GM12878 (cell line): ENCODE measurements at regions not wholly inside any gene's neighbourhood (a gene's known extent, or its start where the extent isn't known, plus 50 kb on each side); places are given as distances from the start of the nearest gene placed in this dataset.

Experiments used
- ATAC-seq: fragments of 200-7000 bp; cut with Tn5 transposase; 3 replicates; pipeline ENCODE4 v1.9.1; 2020; ENCODE audit warnings: mild to moderate bottlenecking, moderate library complexity
- BruUV-seq: library from RNA; stranded (reverse); fragments of 400-500 nt; replicated peaks from 2 replicates; lab custom pipeline; 2021; lab: Mats Ljungman, UMichigan
- CTCF ChIA-PET: fragments of 300-600 bp; sonication (Branson Sonifier 250); formaldehyde crosslinking; extraction: SDS; loops from one replicate; lab custom pipeline; 2021; ENCODE audit warnings: inconsistent platforms; lab: Yijun Ruan, JAX
- POLR2A ChIA-PET: fragments of 350-600 bp; formaldehyde crosslinking; extraction: SDS; loops from one replicate; lab custom pipeline; 2021; ENCODE audit warnings: inconsistent platforms; lab: Charles Lee
- RAD21 ChIA-PET: fragments of 300-600 bp; sonication (Branson Sonifier 250); formaldehyde crosslinking; loops from one replicate; lab custom pipeline; 2023; ENCODE audit warnings: antibody characterized with exemption; ENCODE audit not compliant: unreplicated experiment; lab: Charles Lee
- SMC1A ChIA-PET: fragments of 300-600 bp; sonication (Branson Sonifier 250); formaldehyde crosslinking; loops from one replicate; lab custom pipeline; 2023; ENCODE audit not compliant: unreplicated experiment, uncharacterized antibody; lab: Charles Lee
- DNase-seq: peaks from one replicate; pipeline ENCODE4 v3.0.0-alpha.2; 2011; ENCODE audit warnings: low read depth, low spot score
- FAIRE-seq: peaks from 3 replicates; lab custom pipeline; 2011; peaks lifted over from hg19 to GRCh38; lab: Jason Lieb, UNC
- H2AFZ ChIP-seq: 2 replicates; pipeline ENCODE4 v1.6.0; 2011; ENCODE audit warnings: low read depth, low read length, control low read depth; ENCODE audit not compliant: control insufficient read depth
- H3K27ac ChIP-seq: 2 replicates; pipeline ENCODE4 v1.5.1; 2011; ENCODE audit warnings: control low read depth; ENCODE audit not compliant: control insufficient read depth, insufficient read depth
- H3K27me3 ChIP-seq, 2 experiments: replicated peaks in 1 of 2; 2 replicates each; pipeline versions ENCODE4 v1.6.0 to v1.6.1; 2011; ENCODE audit warnings: low read length in 1 of 2; ENCODE audit not compliant: control insufficient read depth in 2 of 2, insufficient read depth in 2 of 2
- H3K36me3 ChIP-seq, 2 experiments: 2 replicates each; pipeline ENCODE4 v1.5.1; 2011; ENCODE audit warnings: low read length in 1 of 2; ENCODE audit not compliant: control insufficient read depth in 2 of 2, insufficient read depth in 2 of 2
- H3K4me1 ChIP-seq: 2 replicates; pipeline ENCODE4 v1.6.1; 2011; ENCODE audit warnings: mild to moderate bottlenecking, low read length, moderate library complexity, mixed read lengths; ENCODE audit not compliant: control insufficient read depth, insufficient read depth
- H3K4me2 ChIP-seq: 2 replicates; pipeline ENCODE4 v1.6.0; 2011; ENCODE audit warnings: control low read depth; ENCODE audit not compliant: control insufficient read depth, insufficient read depth
- H3K4me3 ChIP-seq: fragments of 200-600 bp; sonication (generic); 2 replicates; pipeline ENCODE4 v1.5.1; 2016
- H3K79me2 ChIP-seq: 2 replicates; pipeline ENCODE4 v1.6.0; 2011; ENCODE audit warnings: low read length; ENCODE audit not compliant: control insufficient read depth, insufficient read depth
- H3K9ac ChIP-seq: 2 replicates; pipeline ENCODE4 v1.8.0; 2011; ENCODE audit warnings: low read length, control low read depth, mixed read lengths; ENCODE audit not compliant: control insufficient read depth, insufficient read depth
- H3K9me3 ChIP-seq: replicated peaks from 3 replicates; pipeline ENCODE4 v1.5.1; 2011; ENCODE audit warnings: mild to moderate bottlenecking, low read length; ENCODE audit not compliant: control insufficient read depth, insufficient read depth
- H4K20me1 ChIP-seq: 2 replicates; pipeline ENCODE4 v1.6.0; 2011; ENCODE audit not compliant: control insufficient read depth, insufficient read depth
- CEBPB ChIP-seq, 2 experiments: fragments of 150-350 bp in 1 of 2; IDR thresholded peaks; 2 replicates each; pipeline ENCODE4 v1.6.1; 2012 to 2014; ENCODE audit warnings: low read depth in 2 of 2, low read length in 2 of 2, borderline replicate concordance in 1 of 2, inconsistent platforms in 1 of 2
- CHD1 ChIP-seq: IDR thresholded peaks from 2 replicates; pipeline ENCODE4 v1.6.1; 2012; ENCODE audit warnings: low read depth, low read length, improper control_type of control experiment
- DPF2 ChIP-seq: fragments of 450-650 bp; IDR thresholded peaks from 2 replicates; pipeline ENCODE4 v1.6.1; 2017; ENCODE audit warnings: mild to moderate bottlenecking
- FOS ChIP-seq: IDR thresholded peaks from 3 replicates; pipeline ENCODE4 v1.6.1; 2011; ENCODE audit warnings: borderline replicate concordance; ENCODE audit not compliant: insufficient read length; ENCODE audit errors: extremely low read depth
- FOXM1 ChIP-seq: IDR thresholded peaks from 2 replicates; pipeline ENCODE4 v1.6.1; 2012; ENCODE audit warnings: low read depth, mild to moderate bottlenecking, inconsistent platforms, low read length, moderate library complexity
- KLF5 ChIP-seq: fragments of 450-650 bp; IDR thresholded peaks from 2 replicates; pipeline ENCODE4 v1.6.1; 2014; ENCODE audit warnings: mild to moderate bottlenecking; ENCODE audit not compliant: partially characterized antibody
- MTA3 ChIP-seq: IDR thresholded peaks from 2 replicates; pipeline ENCODE4 v1.6.1; 2012; ENCODE audit warnings: low read length, inconsistent platforms, borderline replicate concordance
- NFYB ChIP-seq: IDR thresholded peaks from 2 replicates; pipeline ENCODE4 v1.6.1; 2011; ENCODE audit warnings: low read depth, mild to moderate bottlenecking, low read length, improper control_type of control experiment, moderate library complexity; ENCODE audit not compliant: insufficient read depth
- NR2C1 ChIP-seq: fragments of 450-650 bp; IDR thresholded peaks from 2 replicates; pipeline ENCODE4 v1.6.1; 2017; ENCODE audit warnings: antibody characterized with exemption, mild to moderate bottlenecking, moderate library complexity
- PAX8 ChIP-seq: fragments of 450-650 bp; IDR thresholded peaks from 2 replicates; pipeline ENCODE4 v1.6.1; 2017; ENCODE audit warnings: mild to moderate bottlenecking, moderate library complexity
- SP1 ChIP-seq: IDR thresholded peaks from one replicate; pipeline ENCODE4 v1.6.1; 2011; ENCODE audit warnings: low read depth, low read length
- STAT1 ChIP-seq: fragments of 450-650 bp; conservative IDR thresholded peaks from 2 replicates; pipeline ENCODE4 v1.6.1; 2014; ENCODE audit warnings: antibody characterized with exemption, mild to moderate bottlenecking
- WGBS: methylation state at CpG from one replicate; pipeline ENCODE4 v1.1.6; 2016; ENCODE audit warnings: low lambda C conversion rate; ENCODE audit not compliant: insufficient replicate concordance, insufficient coverage; ENCODE audit errors: missing lambda C conversion rate; 5-methylcytosine and 5-hydroxymethylcytosine counted together
- in situ Hi-C: fragments of 300-500 bp; cut with MboI; formaldehyde crosslinking; loops from 9 replicates; pipeline ENCODE4 v1.14.3; 2018; ENCODE audit warnings: mixed read lengths
- intact Hi-C: fragments of 100-400 bp; cut with micrococcal nuclease; formaldehyde crosslinking; loops from one replicate; pipeline ENCODE4 v1.14.2; 2022; ENCODE audit not compliant: unreplicated experiment
- TF ChIP-seq, protein P1 (sequence below): IDR thresholded peaks from 2 replicates; pipeline ENCODE4 v1.6.1; 2011; ENCODE audit warnings: mild to moderate bottlenecking, low read depth, low read length, moderate library complexity; ENCODE audit not compliant: insufficient replicate concordance
- TF ChIP-seq, protein P2 (sequence below): fragments of 150-350 bp; IDR thresholded peaks from 2 replicates; pipeline ENCODE4 v1.6.1; 2016; ENCODE audit warnings: low read depth, low read length
- TF ChIP-seq, protein P3 (sequence below): IDR thresholded peaks from 2 replicates; pipeline ENCODE4 v1.6.1; 2011; ENCODE audit warnings: low read depth, low read length, improper control_type of control experiment, borderline replicate concordance

DNA sequence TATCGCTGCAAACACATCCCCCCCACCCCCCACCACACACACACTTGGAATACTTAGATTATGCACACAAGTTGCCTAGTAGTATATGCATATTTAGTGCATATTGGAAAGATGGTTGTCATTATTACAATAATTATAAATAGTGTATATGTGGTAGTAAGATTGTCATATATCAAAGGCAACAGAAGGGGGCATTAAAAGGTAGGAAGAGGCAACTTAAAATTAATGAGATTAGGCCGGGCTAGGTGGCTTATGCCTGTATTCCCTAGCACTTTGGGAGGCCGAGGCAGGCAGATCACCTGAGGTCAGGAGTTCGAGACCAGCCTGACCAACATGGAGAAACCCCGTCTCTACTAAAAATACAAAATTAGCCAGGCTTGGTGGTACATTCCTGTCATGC, 52.1 kb downstream of the GSC start:
- Histone ChIP-seq H3K36me3 (no peaks in the 10 kb centered on the region), H3K27me3 (no peaks in the 10 kb centered on the region; a peak in 2 of 4 replicates), H3K4me2 (no peak overlapping the region), H3K4me3 (no peak overlapping the region), H4K20me1 (no peaks in the 10 kb centered on the region), H3K79me2 (no peaks in the 10 kb centered on the region), H3K27ac (no peak overlapping the region), H3K9me3 (no peaks in the 10 kb centered on the region), H3K4me1 (no peaks in the 10 kb centered on the region), H3K9ac (no peak overlapping the region), H2AFZ (no peak overlapping the region)
- in situ Hi-C loops (no loop called here), intact Hi-C loops (no loop called here)
- no peak for FAIRE-seq
- POLR2A ChIA-PET, result no interaction called here
- RAD21 ChIA-PET, result no interaction called here
- no peak for DNase-seq
- WGBS, result 29% methylated on average over 5 of the region's 5 CpGs
- no TSS peak for BruUV-seq
- TF ChIP-seq, protein P1, sequence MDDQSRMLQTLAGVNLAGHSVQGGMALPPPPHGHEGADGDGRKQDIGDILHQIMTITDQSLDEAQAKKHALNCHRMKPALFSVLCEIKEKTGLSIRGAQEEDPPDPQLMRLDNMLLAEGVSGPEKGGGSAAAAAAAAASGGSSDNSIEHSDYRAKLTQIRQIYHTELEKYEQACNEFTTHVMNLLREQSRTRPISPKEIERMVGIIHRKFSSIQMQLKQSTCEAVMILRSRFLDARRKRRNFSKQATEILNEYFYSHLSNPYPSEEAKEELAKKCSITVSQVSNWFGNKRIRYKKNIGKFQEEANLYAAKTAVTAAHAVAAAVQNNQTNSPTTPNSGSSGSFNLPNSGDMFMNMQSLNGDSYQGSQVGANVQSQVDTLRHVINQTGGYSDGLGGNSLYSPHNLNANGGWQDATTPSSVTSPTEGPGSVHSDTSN, result no peak
- TF ChIP-seq SP1 (no peak), STAT1 (no peak), CEBPB (IDR thresholded peaks at IDR 0.05; ENCODE audit: borderline replicate concordance in 1 of 2, low read depth in 2 of 2, low read length in 2 of 2) (no peak)
- SMC1A ChIA-PET, result no interaction called here
- CTCF ChIA-PET, result no interaction called here
- no peak for ATAC-seq

DNA sequence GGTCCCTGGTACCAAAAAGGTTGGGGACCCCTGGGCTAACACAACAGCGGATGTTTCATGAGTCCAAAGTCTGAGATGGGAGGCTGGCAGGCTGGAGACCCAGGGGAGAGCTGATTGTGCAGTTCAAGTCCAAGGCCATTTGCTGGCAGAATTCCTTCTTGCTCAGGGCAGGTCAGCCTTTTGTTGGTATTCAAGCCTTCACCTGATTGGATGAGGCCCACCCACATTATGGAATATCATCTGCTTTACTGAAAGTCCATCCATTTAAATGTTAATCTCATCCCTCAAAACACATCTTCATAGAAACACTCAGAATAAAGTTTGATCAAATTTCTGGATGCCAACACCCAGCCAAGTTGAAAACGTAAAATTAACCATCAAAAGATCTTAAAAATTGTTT, 52.9 kb downstream of the GSC start:
- Histone ChIP-seq H3K4me3 (no peak overlapping the region), H3K27ac (no peak overlapping the region), H3K79me2 (no peaks in the 10 kb centered on the region), H2AFZ (no peak overlapping the region), H3K4me2 (no peak overlapping the region), H3K36me3 (no peaks in the 10 kb centered on the region), H3K27me3 (no peaks in the 10 kb centered on the region; a peak in 2 of 4 replicates), H4K20me1 (no peaks in the 10 kb centered on the region), H3K9ac (no peak overlapping the region), H3K9me3 (no peaks in the 10 kb centered on the region), H3K4me1 (no peaks in the 10 kb centered on the region)
- ATAC-seq, result no peak
- ChIA-PET CTCF (no interaction called here), POLR2A (no interaction called here), RAD21 (no interaction called here), SMC1A (interaction anchor here (0.6 kb wide), 1 partner anchor 23 kb away, joined by 3 read pairs; no protein-coding TSS in a partner anchor)
- in situ Hi-C loops, result no loop called here
- no peak for FAIRE-seq
- intact Hi-C loops, result no loop called here
- 22% methylated on average over 2 of the region's 2 CpGs for WGBS
- no TSS peak for BruUV-seq
- no peak for DNase-seq
- TF ChIP-seq, protein P2, sequence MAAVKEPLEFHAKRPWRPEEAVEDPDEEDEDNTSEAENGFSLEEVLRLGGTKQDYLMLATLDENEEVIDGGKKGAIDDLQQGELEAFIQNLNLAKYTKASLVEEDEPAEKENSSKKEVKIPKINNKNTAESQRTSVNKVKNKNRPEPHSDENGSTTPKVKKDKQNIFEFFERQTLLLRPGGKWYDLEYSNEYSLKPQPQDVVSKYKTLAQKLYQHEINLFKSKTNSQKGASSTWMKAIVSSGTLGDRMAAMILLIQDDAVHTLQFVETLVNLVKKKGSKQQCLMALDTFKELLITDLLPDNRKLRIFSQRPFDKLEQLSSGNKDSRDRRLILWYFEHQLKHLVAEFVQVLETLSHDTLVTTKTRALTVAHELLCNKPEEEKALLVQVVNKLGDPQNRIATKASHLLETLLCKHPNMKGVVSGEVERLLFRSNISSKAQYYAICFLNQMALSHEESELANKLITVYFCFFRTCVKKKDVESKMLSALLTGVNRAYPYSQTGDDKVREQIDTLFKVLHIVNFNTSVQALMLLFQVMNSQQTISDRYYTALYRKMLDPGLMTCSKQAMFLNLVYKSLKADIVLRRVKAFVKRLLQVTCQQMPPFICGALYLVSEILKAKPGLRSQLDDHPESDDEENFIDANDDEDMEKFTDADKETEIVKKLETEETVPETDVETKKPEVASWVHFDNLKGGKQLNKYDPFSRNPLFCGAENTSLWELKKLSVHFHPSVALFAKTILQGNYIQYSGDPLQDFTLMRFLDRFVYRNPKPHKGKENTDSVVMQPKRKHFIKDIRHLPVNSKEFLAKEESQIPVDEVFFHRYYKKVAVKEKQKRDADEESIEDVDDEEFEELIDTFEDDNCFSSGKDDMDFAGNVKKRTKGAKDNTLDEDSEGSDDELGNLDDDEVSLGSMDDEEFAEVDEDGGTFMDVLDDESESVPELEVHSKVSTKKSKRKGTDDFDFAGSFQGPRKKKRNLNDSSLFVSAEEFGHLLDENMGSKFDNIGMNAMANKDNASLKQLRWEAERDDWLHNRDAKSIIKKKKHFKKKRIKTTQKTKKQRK, result no peak
- no peak for TF ChIP-seq CHD1
- no peak for TF ChIP-seq NFYB
- no peak for TF ChIP-seq NR2C1
- TF ChIP-seq, protein P3, sequence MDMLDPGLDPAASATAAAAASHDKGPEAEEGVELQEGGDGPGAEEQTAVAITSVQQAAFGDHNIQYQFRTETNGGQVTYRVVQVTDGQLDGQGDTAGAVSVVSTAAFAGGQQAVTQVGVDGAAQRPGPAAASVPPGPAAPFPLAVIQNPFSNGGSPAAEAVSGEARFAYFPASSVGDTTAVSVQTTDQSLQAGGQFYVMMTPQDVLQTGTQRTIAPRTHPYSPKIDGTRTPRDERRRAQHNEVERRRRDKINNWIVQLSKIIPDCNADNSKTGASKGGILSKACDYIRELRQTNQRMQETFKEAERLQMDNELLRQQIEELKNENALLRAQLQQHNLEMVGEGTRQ, result no peak
- no peak for TF ChIP-seq FOS
- no peak for TF ChIP-seq FOXM1
- TF ChIP-seq KLF5, result no peak
- TF ChIP-seq PAX8, result no peak
- no peak for TF ChIP-seq DPF2
- no peak for TF ChIP-seq MTA3
